Esophagus squamous epithelium (tissue), 4 donors: ENCODE measurements at regions not wholly inside any gene's neighbourhood (a gene's known extent, or its start where the extent isn't known, plus 50 kb on each side); places are given as distances from the start of the nearest gene placed in this dataset.

Source experiments
- CTCF ChIP-seq, 6 experiments: fragments of 450-650 bp in 4 of 6; fragments of 200-600 bp in 2 of 6; sonication (generic) in 2 of 6; IDR thresholded peaks; one replicate each; pipeline ENCODE4 v1.5.1; 2016 to 2019; ENCODE audit warnings: antibody characterized with exemption in 6 of 6, mild to moderate bottlenecking in 4 of 6, moderate library complexity in 4 of 6
- POLR2A ChIP-seq, 4 donors: fragments of 450-650 bp; IDR thresholded peaks; one replicate each; pipeline ENCODE4 v1.6.1; 2017; ENCODE audit warnings: antibody characterized with exemption in 4 of 4, mild to moderate bottlenecking in 4 of 4, moderate library complexity in 3 of 4

GRCh38 chr10:104516986-104517385, 124.1 kb upstream of the SORCS3 start:
- no peak for TF ChIP-seq CTCF (IDR thresholded peaks at IDR 0.05)
- no peak for TF ChIP-seq POLR2A (IDR thresholded peaks at IDR 0.05)
